ENCODE measurements at regions not wholly inside any gene's neighbourhood (a gene's known extent, or its start where the extent isn't known, plus 50 kb on each side); places are given as distances from the start of the nearest gene placed in this dataset.

DNA sequence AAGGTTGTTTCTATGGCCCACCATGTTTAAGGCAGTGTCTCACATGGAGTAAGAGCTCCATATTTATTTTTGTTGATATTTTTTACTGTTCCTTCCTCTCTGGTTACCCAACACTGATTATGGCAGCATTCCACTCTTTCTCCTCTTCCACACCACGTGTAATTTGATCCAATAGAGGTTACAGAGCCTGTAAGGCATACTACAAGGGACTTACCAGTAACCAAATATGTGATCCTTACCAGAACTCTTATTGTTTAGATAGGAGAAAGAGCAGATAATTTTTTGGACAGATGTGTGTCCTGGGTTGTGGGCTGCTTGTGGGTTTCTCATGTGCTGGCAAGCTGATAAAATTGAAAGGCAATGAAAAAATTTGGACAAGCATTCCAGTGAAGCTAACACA is 261.3 kb downstream of the TMEM167A start:
- TF ChIP-seq, protein P1, sequence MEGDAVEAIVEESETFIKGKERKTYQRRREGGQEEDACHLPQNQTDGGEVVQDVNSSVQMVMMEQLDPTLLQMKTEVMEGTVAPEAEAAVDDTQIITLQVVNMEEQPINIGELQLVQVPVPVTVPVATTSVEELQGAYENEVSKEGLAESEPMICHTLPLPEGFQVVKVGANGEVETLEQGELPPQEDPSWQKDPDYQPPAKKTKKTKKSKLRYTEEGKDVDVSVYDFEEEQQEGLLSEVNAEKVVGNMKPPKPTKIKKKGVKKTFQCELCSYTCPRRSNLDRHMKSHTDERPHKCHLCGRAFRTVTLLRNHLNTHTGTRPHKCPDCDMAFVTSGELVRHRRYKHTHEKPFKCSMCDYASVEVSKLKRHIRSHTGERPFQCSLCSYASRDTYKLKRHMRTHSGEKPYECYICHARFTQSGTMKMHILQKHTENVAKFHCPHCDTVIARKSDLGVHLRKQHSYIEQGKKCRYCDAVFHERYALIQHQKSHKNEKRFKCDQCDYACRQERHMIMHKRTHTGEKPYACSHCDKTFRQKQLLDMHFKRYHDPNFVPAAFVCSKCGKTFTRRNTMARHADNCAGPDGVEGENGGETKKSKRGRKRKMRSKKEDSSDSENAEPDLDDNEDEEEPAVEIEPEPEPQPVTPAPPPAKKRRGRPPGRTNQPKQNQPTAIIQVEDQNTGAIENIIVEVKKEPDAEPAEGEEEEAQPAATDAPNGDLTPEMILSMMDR (IDR thresholded peaks at IDR 0.05) = no peak
- TF ChIP-seq EP300 (IDR thresholded peaks at IDR 0.05) = no peak
- TF ChIP-seq POLR2A (IDR thresholded peaks at IDR 0.05) = no peak
- no peak for TF ChIP-seq POLR2AphosphoS5 (IDR thresholded peaks at IDR 0.05)
- H3K4me3 ChIP-seq = no peak overlapping the region
- no peaks in the 10 kb centered on the region for H3K4me1 ChIP-seq
- no peaks in the 10 kb centered on the region for H3K27me3 ChIP-seq
- DNase-seq = no peak
- H3K27ac ChIP-seq = no peak overlapping the region
- ATAC-seq (ENCODE audit: low FRiP score in 2 of 2) = no peak
- WGBS, 2 donors = 45 to 52% methylated on average over 1 of the region's 1 CpG
- no peaks in the 10 kb centered on the region for H3K36me3 ChIP-seq
- no peaks in the 10 kb centered on the region for H3K9me3 ChIP-seq

DNA sequence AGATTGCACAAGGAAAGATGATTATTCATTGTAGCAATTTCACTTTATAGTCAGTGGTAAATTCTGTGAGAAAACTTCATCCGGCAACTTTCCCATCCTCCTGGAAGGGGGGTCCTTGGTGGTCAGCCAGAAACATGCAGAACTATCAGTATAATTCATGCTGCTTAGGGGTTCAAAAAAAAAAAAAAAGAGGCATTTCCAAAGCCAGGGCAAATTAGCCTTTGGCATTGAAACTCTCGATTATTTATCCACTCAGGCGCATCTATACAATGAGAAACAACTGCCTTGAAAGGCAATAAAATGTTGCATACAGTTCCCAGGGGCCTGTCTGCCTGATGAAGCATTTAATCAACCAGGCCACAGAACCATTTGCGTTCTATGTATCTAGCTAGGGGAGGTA is 263.3 kb downstream of the TMEM167A start:
- no peaks in the 10 kb centered on the region for H3K36me3 ChIP-seq
- no peaks in the 10 kb centered on the region for H3K27me3 ChIP-seq
- no peak overlapping the region for H3K4me3 ChIP-seq
- H3K27ac ChIP-seq = no peak overlapping the region
- no peaks in the 10 kb centered on the region for H3K9me3 ChIP-seq
- no peak for ATAC-seq (ENCODE audit: low FRiP score in 2 of 2)
- H3K4me1 ChIP-seq = no peaks in the 10 kb centered on the region
- no peak for DNase-seq
- TF ChIP-seq POLR2A (IDR thresholded peaks at IDR 0.05) (no peak), EP300 (IDR thresholded peaks at IDR 0.05) (no peak), POLR2AphosphoS5 (IDR thresholded peaks at IDR 0.05) (no peak)
- TF ChIP-seq, protein P1 (IDR thresholded peaks at IDR 0.05) = no peak
- 92 to 94% methylated on average over 4 of the region's 4 CpGs for WGBS, 2 donors

DNA sequence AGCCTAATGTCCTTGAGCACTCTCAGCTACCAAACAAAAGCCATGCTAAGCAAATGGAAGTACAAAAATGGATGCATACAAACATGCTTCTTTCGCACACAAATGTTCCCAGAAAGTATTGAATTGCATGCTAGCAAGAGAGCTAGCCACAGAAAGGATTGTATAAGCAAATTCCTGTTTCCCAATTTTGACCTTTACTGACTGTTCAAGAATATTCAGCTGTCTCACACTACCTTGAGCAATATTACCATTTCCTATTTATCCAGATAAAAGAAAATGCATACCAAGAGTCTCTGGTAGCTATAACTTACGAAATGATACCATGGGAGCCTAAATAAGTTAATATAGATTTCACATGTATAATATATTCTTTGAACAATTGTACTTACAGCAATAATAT is 264.6 kb downstream of the TMEM167A start:
- Histone ChIP-seq H3K4me1 (no peaks in the 10 kb centered on the region), H3K36me3 (no peaks in the 10 kb centered on the region), H3K27me3 (no peaks in the 10 kb centered on the region), H3K4me3 (no peak overlapping the region), H3K9me3 (no peaks in the 10 kb centered on the region), H3K27ac (no peak overlapping the region)
- DNase-seq = no peak
- no peak for TF ChIP-seq POLR2A (IDR thresholded peaks at IDR 0.05)
- TF ChIP-seq POLR2AphosphoS5 (IDR thresholded peaks at IDR 0.05) = no peak
- TF ChIP-seq, protein P1 (IDR thresholded peaks at IDR 0.05) = no peak
- TF ChIP-seq EP300 (IDR thresholded peaks at IDR 0.05) = no peak
- ATAC-seq (ENCODE audit: low FRiP score in 2 of 2) = no peak
- 74 to 75% methylated on average over 2 of the region's 2 CpGs for WGBS, 2 donors

DNA sequence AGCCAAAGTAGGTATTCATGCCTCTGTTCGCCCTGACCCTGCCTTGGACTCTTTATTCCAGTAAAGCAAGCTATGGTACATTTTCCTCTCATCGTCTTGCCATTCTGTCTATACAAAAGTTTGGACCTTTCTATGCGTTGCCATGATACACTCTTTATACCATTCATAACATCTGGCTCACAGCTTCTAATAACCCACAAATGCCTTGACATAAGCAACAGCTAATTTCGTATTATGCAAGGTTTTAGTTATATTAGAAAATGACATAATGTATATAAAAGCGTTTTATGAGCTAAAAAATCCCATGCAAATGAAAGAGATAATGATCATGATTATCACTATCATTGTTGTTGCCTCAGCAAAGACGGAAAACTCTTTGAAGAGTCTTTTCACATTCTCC is 265.7 kb downstream of the TMEM167A start:
- TF ChIP-seq POLR2A (IDR thresholded peaks at IDR 0.05) (no peak), POLR2AphosphoS5 (IDR thresholded peaks at IDR 0.05) (no peak), EP300 (IDR thresholded peaks at IDR 0.05) (no peak)
- TF ChIP-seq, protein P1 (IDR thresholded peaks at IDR 0.05) = no peak
- Histone ChIP-seq H3K27me3 (no peaks in the 10 kb centered on the region), H3K36me3 (no peaks in the 10 kb centered on the region), H3K27ac (no peak overlapping the region), H3K4me3 (no peak overlapping the region), H3K4me1 (no peaks in the 10 kb centered on the region), H3K9me3 (no peaks in the 10 kb centered on the region)
- no peak for ATAC-seq (ENCODE audit: low FRiP score in 2 of 2)
- DNase-seq = no peak
- 85 to 90% methylated on average over 6 of the region's 6 CpGs for WGBS, 2 donors

DNA sequence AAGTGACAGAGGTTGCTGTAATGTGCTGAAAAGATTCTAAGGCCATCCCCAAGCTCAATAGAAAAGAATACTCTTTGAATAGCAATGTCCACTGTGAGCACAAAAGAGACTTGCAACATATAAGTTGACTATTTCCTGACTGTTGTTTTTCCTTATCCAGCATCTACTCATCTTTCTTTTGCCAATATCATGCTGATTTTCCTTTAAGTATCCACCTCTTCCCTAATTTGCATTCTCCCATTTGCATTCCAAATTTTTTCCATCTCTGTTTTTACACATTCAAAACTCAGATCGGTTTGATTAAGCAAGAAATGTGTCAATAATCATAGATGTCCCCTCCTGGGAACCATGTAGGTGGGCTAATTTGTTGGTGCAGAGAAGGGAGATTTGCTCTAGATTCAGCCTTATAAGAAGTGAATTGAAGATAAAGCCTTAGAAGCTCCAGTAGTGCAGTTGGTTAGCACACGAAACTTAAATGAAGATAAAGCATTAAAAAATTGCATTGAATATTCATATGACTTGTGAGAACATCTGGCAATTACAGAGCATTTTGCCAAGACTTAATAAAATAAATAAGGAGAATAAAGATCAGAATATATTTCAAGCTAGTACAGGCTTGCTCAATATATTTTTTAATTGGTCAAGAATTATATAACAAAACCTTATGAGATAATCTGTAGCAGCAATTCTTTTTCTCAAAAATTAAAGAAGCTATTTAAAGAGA is 267.6 kb downstream of the TMEM167A start:
- Histone ChIP-seq H3K27me3 (no peaks in the 10 kb centered on the region), H3K27ac (no peak overlapping the region), H3K4me3 (no peak overlapping the region), H3K9me3 (no peaks in the 10 kb centered on the region), H3K36me3 (no peaks in the 10 kb centered on the region), H3K4me1 (no peaks in the 10 kb centered on the region)
- DNase-seq (no peak), ATAC-seq (ENCODE audit: low FRiP score in 2 of 2) (no peak)
- 82 to 89% methylated on average over 2 of the region's 2 CpGs for WGBS, 2 donors
- TF ChIP-seq POLR2A (IDR thresholded peaks at IDR 0.05) (no peak), EP300 (IDR thresholded peaks at IDR 0.05) (no peak), POLR2AphosphoS5 (IDR thresholded peaks at IDR 0.05) (no peak)
- TF ChIP-seq, protein P1 (IDR thresholded peaks at IDR 0.05) = no peak

All from upper lobe of left lung (tissue), 6 donors.